ENCODE measurements at regions not wholly inside any gene's neighbourhood (a gene's known extent, or its start where the extent isn't known, plus 50 kb on each side); places are given as distances from the start of the nearest gene placed in this dataset.

DNA sequence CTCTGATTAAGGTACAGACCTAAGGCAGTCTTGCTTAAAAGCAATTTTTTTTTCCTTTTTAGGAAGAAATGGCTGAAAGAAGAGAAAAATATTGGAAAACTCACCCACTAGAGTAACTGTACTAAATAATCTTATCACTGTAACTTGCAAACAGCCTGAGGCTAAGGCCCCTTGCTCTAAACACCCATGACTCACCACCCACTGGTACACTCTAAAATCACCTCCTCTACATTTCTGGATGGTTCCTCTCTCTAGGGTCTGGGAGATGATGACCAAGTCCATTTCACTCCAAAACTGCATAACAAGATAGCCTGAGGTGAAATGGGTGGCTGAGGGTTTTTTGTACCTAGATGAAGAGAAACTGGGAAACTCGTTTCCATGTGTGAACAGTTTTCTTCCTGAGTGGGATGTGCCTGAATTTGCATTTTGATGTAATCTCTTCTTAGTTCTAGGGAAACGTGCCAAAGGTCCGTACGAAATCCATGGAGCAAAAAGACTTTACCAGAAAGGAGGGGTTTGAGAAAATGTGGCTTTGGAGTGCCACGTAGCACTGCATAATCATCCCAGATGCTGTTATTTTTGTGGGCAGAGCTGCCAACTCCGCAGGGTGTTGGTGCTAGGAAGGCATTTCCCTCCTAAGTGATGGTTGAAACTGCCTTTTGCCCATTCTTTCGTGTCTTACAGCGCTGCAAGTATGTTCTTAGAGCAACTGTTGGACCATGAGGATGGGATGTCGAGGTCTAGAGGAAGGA lies 113.5 kb upstream of the C10orf90 start:
- DNase-seq (ENCODE audit: low read depth in 4 of 4, low spot score in 1 of 4), result no peak

DNA sequence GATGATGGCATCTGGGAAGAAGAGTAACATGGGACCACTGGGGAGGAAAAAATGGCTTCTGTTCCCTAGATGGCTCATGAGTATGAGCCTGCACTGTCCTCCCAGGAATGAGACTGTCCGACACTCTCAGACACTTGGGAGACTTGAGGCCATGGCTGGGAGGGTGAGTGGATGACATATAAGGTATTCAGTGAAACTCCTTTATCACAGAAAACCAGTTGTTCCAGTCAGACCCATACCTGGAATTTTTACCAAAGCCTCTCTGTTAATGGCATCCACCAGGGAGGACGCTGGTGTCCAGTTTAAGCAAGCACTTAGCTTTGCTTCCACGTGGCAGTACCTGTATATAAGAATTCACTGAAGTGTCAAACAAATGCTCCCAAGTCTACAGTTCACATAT lies 116.7 kb upstream of the C10orf90 start:
- DNase-seq (ENCODE audit: low read depth in 4 of 4, low spot score in 1 of 4), result no peak

DNA sequence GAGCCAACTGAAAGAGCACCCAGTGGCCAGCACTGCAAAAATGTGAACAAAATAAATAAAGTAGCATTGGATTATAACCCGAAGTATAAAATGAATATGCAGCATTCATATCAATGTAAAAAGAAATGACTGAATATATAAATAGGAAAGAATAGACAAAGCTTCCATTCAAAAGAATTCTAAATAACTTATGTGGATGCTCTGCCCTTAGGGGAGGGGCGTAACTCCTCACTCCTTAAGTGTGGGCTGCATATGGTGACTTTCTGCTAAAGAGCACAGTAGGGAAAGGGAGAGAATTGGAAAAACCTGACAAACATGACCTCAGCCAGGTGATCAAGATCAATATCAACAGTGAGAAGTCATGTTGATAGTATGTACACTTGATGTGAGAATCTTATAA lies 109.9 kb upstream of the DOCK1 start:
- no peak for DNase-seq (ENCODE audit: low read depth in 4 of 4, low spot score in 1 of 4)

DNA sequence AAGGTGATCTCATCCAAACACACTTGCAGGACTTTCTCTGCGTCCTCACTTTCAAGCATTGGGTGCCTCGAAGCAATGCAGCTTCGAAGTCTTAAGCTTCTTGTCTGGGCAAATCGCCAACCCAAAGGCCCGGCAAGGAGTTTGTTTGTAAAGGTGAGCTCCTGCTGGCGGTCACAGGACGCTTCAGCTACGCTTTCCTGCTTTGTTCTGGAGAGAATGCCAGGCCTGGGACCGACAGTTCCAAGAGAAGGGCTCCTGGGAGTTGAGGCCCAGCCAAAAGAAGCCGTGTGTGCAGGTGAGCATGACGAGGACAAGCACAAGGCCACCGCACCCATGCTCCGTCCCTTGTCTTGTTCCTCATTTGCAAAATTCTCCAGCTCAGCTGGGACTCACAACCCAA lies 106.6 kb upstream of the DOCK1 start:
- DNase-seq (ENCODE audit: low read depth in 4 of 4, low spot score in 1 of 4), result no peak

DNA sequence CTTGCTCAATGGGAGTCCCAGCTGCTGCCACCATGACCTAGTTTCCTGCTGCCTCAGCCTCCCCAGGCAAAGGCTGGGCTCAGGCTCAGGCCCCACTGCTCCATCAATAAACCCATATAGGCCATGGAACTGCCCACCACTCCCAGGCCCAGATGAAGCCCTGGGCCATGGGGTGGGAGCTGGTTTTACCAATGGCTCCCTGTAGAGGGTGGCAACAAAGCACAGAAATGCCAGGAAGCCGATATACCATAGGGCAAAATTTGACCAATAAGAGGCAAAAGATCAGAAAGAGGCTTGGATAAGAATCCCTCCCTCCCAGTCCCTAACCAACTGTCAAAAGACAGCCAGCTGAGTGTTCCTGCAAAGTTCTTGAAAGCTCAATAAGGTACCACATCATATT lies 101.8 kb upstream of the DOCK1 start:
- no peak for DNase-seq (ENCODE audit: low read depth in 4 of 4, low spot score in 1 of 4)

DNA sequence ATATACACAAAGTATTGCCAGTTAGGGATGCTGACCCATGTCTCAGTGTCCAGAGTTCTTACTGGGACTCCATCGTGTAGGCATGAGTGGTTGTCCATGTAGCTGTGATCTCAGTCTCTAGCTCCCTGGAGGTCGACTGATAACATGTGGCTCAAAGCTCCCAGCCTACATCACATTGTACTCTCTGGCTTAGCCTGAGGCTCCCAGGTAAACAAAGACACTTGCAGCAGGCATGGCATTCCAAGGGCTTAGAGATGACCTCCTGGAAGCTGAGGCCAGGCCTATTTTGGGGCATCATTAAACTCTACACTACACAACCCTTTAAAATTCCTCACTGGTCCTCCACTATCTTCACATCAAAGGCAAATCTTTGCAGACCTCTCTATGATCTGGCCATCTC lies 100.8 kb upstream of the DOCK1 start:
- no peak for DNase-seq (ENCODE audit: low read depth in 4 of 4, low spot score in 1 of 4)

DNA sequence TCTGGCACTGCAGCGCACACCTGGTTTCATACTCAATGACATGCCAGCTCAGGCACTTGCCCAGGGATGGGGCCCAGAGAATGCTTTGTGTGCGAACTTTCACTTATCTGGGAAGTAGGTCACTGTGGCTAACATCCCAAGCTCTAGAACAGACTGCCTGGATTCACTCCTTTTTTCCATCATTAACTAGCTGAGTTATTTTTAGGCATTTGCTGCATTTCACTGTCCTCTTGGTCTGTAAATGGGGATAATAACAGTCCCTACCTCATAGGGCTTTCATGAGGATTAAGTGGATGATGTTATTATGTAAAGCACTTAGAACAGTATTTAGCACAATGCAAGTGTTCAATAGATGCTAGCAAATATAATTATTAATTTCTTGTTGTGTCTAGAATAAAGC lies 98.7 kb upstream of the DOCK1 start:
- no peak for DNase-seq (ENCODE audit: low read depth in 4 of 4, low spot score in 1 of 4)

DNA sequence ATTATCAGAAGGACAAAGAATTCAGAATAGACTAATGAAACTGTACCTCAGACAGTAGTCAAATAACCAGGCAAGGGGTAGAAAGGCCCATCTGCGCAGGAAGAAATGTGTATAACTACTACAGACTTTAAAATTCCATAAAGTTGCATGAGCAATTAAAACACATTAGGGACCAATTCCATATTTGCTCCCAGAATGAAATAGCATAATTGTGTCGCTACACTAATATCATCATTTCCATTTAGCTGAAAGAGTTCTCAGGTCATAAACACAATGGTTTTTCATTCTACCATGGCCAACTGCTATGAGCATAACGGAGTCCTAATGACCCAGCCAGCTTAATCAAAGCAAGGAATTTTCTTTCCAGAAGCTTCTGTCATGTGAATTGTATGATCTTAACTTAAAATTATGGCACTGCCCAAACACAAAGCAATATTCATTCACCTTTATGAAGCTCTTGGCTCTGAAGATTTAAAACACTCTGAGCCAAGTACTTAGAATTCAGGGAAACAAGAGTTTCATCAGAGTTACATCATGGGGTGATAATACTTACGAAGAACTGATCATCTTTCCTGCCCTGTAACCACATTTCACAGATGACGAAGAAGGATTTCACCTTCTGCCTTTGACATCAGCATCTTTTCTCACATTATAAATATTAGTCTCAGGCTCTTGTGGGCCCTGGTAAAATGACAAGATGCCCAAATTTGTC lies 98.1 kb upstream of the DOCK1 start:
- DNase-seq (ENCODE audit: low read depth in 4 of 4, low spot score in 1 of 4), result no peak

DNA sequence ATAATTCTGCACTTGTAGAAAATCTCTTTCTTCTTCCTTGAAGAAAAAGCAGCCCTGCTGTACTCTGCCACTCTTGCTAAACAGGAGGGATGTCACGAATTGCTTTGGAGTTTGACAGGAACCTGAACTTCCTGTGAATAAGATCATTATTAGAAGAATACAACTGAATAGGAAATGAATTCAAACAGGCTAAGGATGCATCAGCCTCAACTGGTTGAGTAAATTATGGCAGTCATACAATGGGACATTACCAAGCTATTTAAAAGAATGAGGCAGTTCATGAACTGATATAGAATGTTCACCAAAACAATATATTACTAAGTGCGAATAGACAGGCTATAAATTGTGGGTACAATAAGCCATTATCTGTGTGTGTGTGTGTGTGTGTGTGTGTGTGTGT lies 97.1 kb upstream of the DOCK1 start:
- DNase-seq (ENCODE audit: low read depth in 4 of 4, low spot score in 1 of 4), result no peak

DNA sequence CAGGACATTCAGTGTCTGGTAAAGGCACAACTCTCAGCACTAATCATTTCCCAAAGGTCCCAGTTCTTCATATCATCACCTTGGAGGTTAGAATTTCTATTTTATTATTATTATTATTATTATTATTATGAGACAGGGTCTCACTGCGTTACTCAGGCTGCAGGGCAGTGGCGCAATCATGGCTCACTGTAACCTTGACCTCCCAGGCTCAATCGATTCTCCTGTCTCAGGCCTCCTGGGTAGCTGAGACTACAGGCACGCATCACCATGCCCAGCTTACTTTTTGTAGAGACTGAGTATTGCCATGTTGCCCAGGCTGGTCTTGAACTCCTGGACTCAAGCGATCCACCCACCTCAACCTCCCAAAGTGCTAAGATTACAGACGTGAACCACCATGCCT lies 91.8 kb upstream of the DOCK1 start:
- no peak for DNase-seq (ENCODE audit: low read depth in 4 of 4, low spot score in 1 of 4)

DNA sequence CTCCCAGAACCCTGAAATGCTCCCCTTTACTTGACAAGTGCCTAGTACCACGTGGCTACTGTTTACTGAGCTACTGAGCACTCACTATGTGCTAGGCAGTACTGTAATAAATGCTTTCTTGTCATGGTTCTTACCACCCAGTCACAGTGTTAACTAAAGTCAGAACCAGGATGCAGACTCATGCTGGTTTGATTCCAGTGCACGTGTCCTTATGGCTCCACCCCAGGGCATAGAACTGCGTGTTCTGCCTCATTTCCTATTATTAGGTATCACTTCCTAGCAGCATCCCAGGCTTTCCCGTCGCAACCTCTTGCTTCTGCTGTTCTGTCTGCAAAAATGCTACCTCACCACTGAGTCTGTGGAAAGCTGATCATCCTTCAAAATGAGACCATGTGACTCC lies 71.7 kb upstream of the DOCK1 start:
- no peak for DNase-seq (ENCODE audit: low read depth in 4 of 4, low spot score in 1 of 4)

DNA sequence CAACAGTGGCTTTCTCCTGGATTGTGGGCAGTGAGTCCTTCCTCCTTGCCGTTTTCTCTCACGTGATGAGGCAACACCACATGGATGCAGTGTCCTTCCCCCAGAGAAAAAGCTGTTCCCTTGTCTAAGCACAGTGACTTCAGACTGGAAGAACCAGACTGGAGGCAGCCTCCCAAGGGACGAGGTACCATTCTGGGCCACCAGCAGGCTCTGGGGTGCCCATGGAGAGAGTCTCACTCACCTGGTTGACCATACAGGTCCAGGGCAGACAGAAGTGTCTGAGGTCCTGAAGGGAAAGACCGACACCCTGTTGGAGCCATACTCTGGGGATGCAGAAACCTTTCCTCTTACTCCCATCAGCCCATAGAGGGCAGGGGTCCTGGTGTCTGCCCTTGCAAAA lies 69.2 kb upstream of the DOCK1 start:
- no peak for DNase-seq (ENCODE audit: low read depth in 4 of 4, low spot score in 1 of 4)

DNA sequence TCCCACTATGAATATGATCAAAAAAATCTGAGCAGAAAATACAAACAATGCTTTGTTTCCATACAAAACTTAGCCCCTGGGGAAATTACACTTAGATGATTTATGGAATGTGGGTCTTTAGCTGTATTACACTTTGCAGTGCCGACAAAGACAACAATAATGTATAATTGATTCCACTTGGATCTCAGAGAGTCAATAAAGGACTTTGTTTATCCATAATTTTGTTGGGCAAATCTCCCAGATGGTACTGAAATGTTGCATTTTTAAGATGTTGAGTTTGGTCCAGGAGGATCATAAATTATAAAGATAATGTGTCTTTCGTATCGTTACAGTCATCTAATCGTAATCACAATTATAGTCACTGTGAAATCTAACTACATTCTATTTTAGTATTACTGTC lies 66.9 kb upstream of the DOCK1 start:
- DNase-seq (ENCODE audit: low read depth in 4 of 4, low spot score in 1 of 4), result no peak

DNA sequence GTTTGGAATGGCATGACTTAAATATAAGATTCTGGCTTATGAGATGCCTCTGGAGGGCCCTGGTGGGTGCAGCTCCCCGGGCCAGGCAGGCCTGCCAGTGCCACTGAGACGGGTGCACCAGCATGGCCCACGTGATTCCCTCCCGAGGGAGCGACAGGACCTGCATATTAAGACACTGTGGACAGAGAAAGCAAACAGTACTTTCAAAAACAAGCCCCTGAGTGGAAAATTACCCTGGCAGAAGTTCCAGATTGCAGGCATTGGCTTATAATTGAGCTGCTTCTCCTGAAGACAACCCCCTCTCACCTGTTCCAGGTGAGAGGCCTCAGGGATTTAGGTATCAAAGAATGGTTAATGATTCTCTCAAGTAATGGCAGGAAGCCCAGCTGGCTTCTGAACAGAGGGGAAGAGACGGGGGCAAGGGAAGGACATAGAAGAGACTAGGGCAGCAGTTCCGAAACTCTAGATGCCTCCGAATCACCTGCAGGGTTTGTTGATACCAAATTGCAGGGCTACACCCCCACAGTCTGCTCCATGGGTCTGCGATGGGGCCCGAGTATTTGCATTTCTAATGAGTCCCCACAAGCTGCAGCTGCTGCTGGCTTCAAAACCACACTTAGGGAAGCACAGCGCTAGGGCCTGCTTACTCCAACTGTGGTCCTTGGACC lies 66.0 kb upstream of the DOCK1 start:
- no peak for DNase-seq (ENCODE audit: low read depth in 4 of 4, low spot score in 1 of 4)

DNA sequence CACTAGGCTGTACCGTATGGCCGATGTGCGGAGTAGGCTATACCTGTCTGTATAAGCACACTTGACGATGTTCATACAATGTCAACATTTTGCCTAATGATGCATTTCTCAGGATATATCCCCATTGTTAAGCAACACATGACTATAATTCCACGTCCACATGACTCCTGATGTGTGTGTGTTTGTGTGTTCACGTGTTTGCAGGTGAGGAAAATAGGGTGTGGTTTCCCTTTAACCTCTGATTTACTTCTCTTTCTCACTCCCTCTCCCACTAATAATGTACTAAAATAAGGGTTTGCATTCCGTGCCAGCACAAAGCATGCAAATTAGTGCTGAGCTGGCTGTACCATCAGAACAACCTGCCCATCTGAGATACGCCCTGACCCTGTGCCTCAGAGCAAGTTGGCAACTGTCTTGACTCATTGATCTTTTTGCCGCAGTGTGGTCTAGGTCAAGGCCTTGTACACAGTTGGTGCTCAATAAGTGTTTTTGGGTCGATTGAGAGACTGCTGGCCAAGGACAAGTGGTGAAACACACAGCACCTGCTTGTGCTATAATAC lies 64.6 kb upstream of the DOCK1 start:
- DNase-seq (ENCODE audit: low read depth in 4 of 4, low spot score in 1 of 4), result no peak

DNA sequence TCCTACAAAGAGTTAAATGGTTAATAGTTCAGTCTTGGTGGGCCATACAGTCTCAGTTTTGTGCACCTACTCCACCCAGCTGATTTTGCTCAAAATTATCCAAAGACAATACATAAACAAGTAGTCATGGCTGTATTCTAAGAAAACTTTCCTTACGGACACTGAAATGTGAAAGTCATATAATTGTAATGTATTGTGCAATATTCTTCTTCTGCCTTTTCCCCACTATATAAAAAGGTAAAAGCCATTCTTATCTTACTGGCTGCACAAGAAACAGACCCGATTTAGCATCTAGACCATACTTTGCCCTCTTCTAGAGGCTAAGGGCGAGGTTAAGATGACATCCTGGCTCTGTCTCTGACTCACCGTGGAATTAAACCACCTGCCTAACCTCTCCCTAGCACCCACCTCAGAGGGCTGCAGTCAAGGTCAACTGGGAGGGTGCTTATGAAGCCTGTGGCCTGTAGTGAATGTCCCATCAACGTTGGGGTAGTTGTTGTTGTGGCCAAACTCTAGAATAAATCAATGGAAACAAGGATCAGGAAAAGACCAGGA lies 63.8 kb upstream of the DOCK1 start:
- DNase-seq (ENCODE audit: low read depth in 4 of 4, low spot score in 1 of 4), result no peak

DNA sequence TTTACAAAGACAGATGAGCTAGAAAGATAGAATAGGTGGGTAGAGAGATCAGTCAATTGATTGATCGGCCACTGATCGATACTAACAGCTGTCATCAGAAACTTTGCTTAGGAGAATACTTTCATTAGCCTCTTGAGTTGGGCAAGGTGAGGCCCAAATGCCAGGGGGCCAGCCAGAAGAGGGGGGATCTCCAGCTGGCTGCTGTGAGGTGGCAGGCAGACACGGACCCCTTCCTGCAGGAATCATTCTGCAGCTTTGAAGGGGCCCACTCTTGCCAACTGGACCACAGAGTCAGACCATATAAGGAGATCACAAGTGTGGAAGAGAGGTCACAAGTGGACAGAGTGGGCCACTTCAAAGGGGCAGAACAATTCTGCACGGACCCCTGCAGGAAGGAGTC lies 62.9 kb upstream of the DOCK1 start:
- no peak for DNase-seq (ENCODE audit: low read depth in 4 of 4, low spot score in 1 of 4)

DNA sequence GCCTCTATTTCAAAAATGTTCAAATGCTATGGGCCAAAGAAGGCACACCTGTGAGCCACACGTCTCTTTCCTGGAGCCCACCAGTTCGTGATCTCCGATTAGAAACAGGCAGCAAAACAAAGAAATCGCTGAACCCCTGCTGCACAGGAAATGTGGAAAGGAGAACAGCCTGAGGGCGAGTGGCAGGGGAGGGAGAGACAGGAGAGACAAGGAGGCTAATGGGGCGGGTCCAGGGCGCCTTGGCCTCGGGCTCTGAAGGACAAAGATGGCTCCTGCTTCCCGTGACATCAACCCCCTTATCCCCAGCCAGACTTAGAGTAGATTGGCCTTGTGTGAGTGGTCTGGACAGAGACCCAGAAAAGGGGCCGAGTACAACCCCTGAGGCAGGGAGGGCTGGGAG lies 62.4 kb upstream of the DOCK1 start:
- no peak for DNase-seq (ENCODE audit: low read depth in 4 of 4, low spot score in 1 of 4)

DNA sequence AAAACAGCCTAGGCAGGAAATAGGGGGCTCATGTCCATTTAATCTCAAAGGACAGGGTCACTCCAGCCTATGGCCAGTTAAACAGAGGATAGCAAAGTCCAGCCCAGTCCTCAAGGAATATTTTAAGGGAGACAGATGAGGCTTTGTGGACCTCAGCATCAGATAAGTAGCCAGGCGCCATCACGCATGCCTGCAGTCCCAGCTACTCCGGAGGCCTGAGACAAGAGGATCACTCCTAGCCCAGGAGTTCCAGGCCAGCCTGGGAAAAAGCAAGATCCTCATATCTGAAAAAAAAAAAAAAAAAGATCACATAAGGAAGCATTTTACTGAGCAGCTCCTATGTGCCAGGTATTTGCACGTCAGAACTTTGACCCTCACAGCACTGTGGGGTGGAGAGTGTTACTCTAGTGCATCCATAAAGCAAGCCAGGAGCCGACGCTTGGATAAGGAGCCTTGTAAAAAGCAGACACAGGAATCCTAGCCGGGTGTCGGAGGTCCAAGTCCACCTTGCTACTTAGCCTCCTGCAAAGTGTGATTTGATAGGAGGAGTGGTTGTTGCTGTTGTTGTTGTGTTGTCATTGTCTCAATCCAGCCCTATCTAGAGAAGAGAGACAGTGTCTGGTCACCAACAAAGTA lies 61.8 kb upstream of the DOCK1 start:
- no peak for DNase-seq (ENCODE audit: low read depth in 4 of 4, low spot score in 1 of 4)

DNA sequence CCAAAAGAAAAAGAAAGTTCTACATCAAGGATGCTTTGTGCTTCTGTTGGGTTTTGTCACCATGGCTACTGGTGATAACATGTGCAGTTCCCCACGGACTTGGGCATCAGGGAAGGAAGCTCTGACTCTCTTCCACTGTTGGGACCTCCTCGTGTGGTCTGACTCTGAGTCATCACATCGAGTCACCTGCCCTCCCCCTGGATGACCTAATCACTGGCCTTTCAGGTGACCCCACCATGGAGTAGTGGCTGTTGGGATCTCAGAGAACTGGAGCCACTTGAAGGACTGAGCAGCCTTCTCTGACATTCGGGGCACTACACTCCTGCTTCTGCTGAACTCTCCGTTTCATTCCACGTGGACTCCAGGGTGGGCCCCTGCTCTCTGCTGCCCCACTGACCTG lies 60.8 kb upstream of the DOCK1 start:
- no peak for DNase-seq (ENCODE audit: low read depth in 4 of 4, low spot score in 1 of 4)

DNA sequence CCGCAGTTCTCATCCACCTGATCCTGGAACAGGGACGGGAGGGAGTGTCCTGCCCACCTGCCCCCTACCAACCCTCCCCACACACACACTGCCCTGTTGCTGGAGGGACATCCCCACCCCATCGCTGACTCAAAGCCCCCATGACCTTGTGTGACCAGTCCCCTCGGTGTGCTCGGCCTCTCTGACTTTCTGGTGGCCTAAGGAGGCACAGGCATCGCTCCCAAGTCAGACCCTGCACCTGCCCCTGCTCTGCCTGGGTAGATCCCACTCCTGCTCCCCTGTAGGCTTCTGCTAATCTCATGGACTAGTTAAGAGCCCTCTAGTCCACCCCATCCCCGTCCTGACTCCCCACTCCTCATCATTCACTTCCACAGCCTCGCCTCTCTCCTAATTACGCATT lies 58.8 kb upstream of the DOCK1 start:
- DNase-seq (ENCODE audit: low read depth in 4 of 4, low spot score in 1 of 4), result no peak

All from stimulated activated CD4-positive, alpha-beta T cell treated with anti-CD3 and anti-CD28 coated beads, Interleukin-1b, Interleukin-23, amount 100 ng/mL, for 24 hours (primary cell).